WERI-Rb-1 (cell line): ENCODE measurements at regions not wholly inside any gene's neighbourhood (a gene's known extent, or its start where the extent isn't known, plus 50 kb on each side); places are given as distances from the start of the nearest gene placed in this dataset.
"Not testable (repeated sequence)": the region's sequence is repeated elsewhere in the genome, so short reads cannot be mapped to it uniquely, and the experiment has no call there.

Experiments used
- DNase-seq: peaks from one replicate; pipeline ENCODE4 v3.0.0-alpha.2; 2020
- H3K27ac ChIP-seq: fragments of 250-450 bp; sonication (Bioruptor Pico); 2 replicates; pipeline ENCODE4 v1.5.1; 2020; ENCODE audit warnings: mild to moderate bottlenecking, moderate library complexity
- H3K27me3 ChIP-seq: fragments of 250-450 bp; sonication (Bioruptor Pico); 2 replicates; pipeline ENCODE4 v1.5.1; 2021; ENCODE audit warnings: mild to moderate bottlenecking, low read depth, moderate library complexity; ENCODE audit not compliant: insufficient read depth, severe bottlenecking
- H3K36me3 ChIP-seq: fragments of 250-450 bp; sonication (Bioruptor Pico); 2 replicates; pipeline ENCODE4 v1.5.1; 2020; ENCODE audit warnings: mild to moderate bottlenecking, moderate library complexity
- H3K4me3 ChIP-seq: 2 replicates; pipeline ENCODE4 v1.5.1; 2011; ENCODE audit warnings: low read depth, mild to moderate bottlenecking, control low read depth, low read length
- H3K9me3 ChIP-seq: fragments of 250-450 bp; sonication (Bioruptor Pico); 2 replicates; pipeline ENCODE4 v1.5.1; 2021; ENCODE audit warnings: mild to moderate bottlenecking, moderate library complexity; ENCODE audit not compliant: severe bottlenecking
- TF ChIP-seq, protein P1 (sequence below): IDR thresholded peaks from 2 replicates; pipeline ENCODE4 v1.5.1; 2011; ENCODE audit warnings: low read depth, mild to moderate bottlenecking, control low read depth, inconsistent platforms, low read length

DNA sequence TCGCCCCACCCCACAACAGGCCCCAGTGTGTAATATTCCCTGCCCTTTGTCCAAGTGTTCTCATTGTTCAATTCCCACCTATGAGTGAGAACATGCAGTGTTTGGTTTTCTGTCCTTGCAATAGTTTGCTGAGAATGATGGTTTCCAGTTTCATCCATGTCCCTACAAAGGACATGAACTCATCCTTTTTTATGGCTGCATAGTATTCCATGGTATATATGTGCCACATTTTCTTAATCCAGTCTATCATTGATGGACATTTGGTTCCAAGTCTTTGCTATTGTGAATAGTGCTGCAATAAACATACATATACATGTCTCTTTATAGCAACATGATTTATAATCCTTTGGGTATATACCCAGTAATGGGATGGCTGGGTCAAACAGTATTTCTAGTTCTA, 132.7 kb downstream of the SNX10 start:
- H3K27ac ChIP-seq, H3K36me3 ChIP-seq: not testable (repeated sequence)

DNA sequence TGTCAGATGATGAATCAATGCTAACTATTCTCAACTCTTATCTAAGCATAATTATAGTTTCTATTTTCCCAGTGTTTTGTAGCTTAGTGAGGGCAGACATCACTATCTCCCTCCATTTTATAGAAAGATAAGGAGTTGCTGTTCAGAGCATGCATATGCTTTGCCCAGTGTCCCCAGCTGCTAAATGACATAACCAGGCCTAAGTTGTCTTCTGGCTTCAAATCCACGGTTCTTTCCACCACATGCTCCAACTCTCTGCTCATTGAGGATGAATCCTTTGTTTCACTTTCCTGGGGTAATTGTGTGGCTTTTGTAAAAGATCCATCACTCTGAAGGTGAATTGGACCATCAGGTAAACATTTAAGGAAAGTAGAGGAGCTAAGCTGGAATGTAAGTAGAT, 134.0 kb downstream of the SNX10 start:
- Histone ChIP-seq H3K27ac (no peak overlapping the region), H3K36me3 (no peaks in the 10 kb centered on the region), H3K4me3 (no peak overlapping the region), H3K27me3 (no peaks in the 10 kb centered on the region), H3K9me3 (no peaks in the 10 kb centered on the region)
- TF ChIP-seq, protein P1, sequence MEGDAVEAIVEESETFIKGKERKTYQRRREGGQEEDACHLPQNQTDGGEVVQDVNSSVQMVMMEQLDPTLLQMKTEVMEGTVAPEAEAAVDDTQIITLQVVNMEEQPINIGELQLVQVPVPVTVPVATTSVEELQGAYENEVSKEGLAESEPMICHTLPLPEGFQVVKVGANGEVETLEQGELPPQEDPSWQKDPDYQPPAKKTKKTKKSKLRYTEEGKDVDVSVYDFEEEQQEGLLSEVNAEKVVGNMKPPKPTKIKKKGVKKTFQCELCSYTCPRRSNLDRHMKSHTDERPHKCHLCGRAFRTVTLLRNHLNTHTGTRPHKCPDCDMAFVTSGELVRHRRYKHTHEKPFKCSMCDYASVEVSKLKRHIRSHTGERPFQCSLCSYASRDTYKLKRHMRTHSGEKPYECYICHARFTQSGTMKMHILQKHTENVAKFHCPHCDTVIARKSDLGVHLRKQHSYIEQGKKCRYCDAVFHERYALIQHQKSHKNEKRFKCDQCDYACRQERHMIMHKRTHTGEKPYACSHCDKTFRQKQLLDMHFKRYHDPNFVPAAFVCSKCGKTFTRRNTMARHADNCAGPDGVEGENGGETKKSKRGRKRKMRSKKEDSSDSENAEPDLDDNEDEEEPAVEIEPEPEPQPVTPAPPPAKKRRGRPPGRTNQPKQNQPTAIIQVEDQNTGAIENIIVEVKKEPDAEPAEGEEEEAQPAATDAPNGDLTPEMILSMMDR, result no peak
- DNase-seq, result no peak

More for the DNA sequence above, 132.7 kb downstream of the SNX10 start:
- H3K9me3 ChIP-seq, DNase-seq, H3K4me3 ChIP-seq, H3K27me3 ChIP-seq: not testable (repeated sequence)

DNA sequence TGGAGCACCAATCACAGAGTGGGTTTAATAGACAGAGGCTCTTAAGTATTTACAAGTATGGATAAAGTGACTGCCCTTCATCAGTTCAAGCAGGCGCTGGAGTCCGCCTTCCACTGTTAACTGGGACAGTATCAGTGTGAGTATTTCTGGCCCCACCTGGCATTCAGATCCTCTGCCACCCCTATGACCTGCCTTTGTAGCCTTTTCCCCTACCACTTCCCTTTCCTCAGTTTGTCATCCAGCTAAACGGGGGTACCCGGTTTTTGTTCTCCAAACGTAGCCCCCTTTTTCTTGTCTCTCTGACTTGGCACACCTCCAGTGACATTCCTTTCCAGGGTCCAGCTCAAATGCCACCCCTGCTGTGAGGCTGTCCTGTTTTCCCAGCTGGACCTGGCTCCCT, 134.4 kb downstream of the SNX10 start:
- Histone ChIP-seq H3K36me3 (no peaks in the 10 kb centered on the region), H3K27me3 (no peaks in the 10 kb centered on the region), H3K4me3 (no peak overlapping the region), H3K27ac (no peak overlapping the region), H3K9me3 (no peaks in the 10 kb centered on the region)
- TF ChIP-seq, protein P1, result no peak
- no peak for DNase-seq

DNA sequence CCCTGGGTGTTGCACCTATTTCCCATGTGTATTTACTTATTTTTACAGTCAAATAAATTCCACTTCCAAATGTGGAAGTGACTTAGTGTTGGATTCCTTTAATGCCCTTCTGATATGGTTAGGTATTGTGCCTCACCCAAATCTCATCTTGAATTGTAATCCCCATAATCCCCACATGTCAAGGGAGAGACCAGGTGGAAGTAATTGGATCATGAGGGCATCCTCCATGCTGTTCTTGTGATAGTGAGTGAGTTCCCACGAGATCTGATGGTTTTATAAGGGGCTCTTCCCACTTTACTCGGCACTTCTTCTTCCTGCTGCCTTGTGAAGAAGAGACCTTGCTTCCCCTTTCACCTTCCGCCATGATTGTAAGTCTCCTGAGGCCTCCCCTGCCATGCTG, 136.9 kb downstream of the SNX10 start:
- TF ChIP-seq, protein P1, result no peak
- peak overlapping the region; percentile 9; the same call in 1 of the 2 replicates for H3K27ac ChIP-seq
- H3K27me3 ChIP-seq, result no peaks in the 10 kb centered on the region
- H3K4me3 ChIP-seq, result no peak overlapping the region
- H3K9me3 ChIP-seq, result no peaks in the 10 kb centered on the region
- DNase-seq, result peak; percentile 57
- H3K36me3 ChIP-seq, result no peaks in the 10 kb centered on the region

DNA sequence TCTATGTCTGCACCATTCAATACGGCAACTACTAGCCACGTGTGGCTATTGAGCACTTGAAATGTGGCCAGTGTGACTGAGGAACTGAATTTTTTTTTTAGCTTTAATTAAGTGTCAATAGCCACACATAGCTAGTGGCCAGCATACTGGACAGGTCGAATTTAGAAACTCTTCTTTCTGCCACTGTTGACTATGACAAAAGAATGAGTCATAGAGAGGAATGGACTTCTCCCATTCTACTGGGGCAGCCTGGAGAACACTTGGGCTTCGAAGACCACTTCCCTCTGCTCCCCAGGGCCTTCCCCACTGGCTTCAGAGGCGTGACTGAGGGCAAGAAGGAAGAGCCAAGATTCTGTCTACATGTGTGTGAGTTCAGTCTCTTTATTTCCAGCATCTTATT, 137.5 kb downstream of the SNX10 start:
- no peak for DNase-seq

DNA sequence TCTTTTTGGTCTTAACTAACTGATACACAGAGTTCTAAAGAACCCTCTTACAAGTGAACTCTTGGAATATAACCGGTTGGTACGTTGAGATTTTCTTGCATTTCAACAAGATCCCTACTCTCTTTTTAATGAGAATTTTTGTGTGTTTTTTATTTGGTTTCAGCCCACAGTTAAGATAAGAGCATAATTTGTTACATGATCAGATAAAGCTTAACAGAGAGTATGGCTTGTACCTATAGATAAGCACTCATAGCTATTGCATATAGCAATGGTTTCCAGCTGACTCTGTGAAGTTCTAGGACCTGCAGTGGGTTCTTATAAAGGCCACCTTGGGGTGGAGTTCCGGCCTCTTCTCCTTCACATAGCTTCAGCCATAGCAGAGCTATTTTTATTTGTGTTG, 143.3 kb downstream of the SNX10 start:
- Histone ChIP-seq H3K36me3 (no peaks in the 10 kb centered on the region), H3K4me3 (no peak overlapping the region), H3K27me3 (no peaks in the 10 kb centered on the region), H3K9me3 (peaks cover 2% of the 10 kb centered on the region), H3K27ac (no peak overlapping the region)
- no peak for DNase-seq
- TF ChIP-seq, protein P1, result no peak

More for the DNA sequence above, 137.5 kb downstream of the SNX10 start:
- H3K27me3 ChIP-seq, result no peaks in the 10 kb centered on the region
- no peak overlapping the region for H3K4me3 ChIP-seq
- TF ChIP-seq, protein P1, result no peak
- no peak overlapping the region; the same call in 1 of the 2 replicates for H3K27ac ChIP-seq
- H3K36me3 ChIP-seq, result no peaks in the 10 kb centered on the region
- no peaks in the 10 kb centered on the region for H3K9me3 ChIP-seq
